Skeletal muscle tissue (tissue), 3 donors: ENCODE measurements at regions not wholly inside any gene's neighbourhood (a gene's known extent, or its start where the extent isn't known, plus 50 kb on each side); places are given as distances from the start of the nearest gene placed in this dataset.

Source experiments
- H3K27ac ChIP-seq: one replicate; pipeline ENCODE4 v1.7.0; 2013; ENCODE audit warnings: mild to moderate bottlenecking, low read depth, low read length, inconsistent platforms
- H3K27me3 ChIP-seq, 3 donors: one replicate each; pipeline ENCODE4 v1.7.0; 2013; ENCODE audit warnings: low read length in 3 of 3; ENCODE audit not compliant: control insufficient read depth in 3 of 3, insufficient read depth in 3 of 3
- H3K36me3 ChIP-seq, 3 donors: one replicate each; pipeline ENCODE4 v1.7.0; 2013; ENCODE audit warnings: low read length in 3 of 3; ENCODE audit not compliant: control insufficient read depth in 3 of 3, insufficient read depth in 3 of 3
- H3K4me1 ChIP-seq, 3 donors: one replicate each; pipeline ENCODE4 v1.7.0; 2013; ENCODE audit warnings: low read length in 3 of 3, mild to moderate bottlenecking in 3 of 3; ENCODE audit not compliant: control insufficient read depth in 3 of 3, insufficient read depth in 3 of 3
- H3K4me3 ChIP-seq, 3 donors: one replicate each; pipeline ENCODE4 v1.7.0; 2013; ENCODE audit warnings: low read length in 3 of 3
- H3K9ac ChIP-seq, 3 donors: one replicate each; pipeline ENCODE4 v1.7.0; 2013; ENCODE audit warnings: low read length in 3 of 3, mild to moderate bottlenecking in 3 of 3, moderate library complexity in 2 of 3, low read depth in 1 of 3
- H3K9me3 ChIP-seq, 3 donors: one replicate each; pipeline ENCODE4 v1.7.0; 2013; ENCODE audit warnings: low read length in 3 of 3; ENCODE audit not compliant: control insufficient read depth in 3 of 3
- donor health status: Osteomylitis.

GRCh38 chr9:12538842-12539579 lies 154.2 kb upstream of the TYRP1 start:
- no peak overlapping the region for H3K4me3 ChIP-seq
- H3K4me1 ChIP-seq = no peaks in the 10 kb centered on the region
- H3K27me3 ChIP-seq = no peaks in the 10 kb centered on the region
- H3K27ac ChIP-seq = no peak overlapping the region
- H3K9me3 ChIP-seq = no peaks in the 10 kb centered on the region
- no peaks in the 10 kb centered on the region for H3K36me3 ChIP-seq
- H3K9ac ChIP-seq = no peak overlapping the region

- Histone ChIP-seq H3K27me3 (no peaks in the 10 kb centered on the region), H3K4me3 (no peak overlapping the region), H3K4me1 (no peaks in the 10 kb centered on the region), H3K9ac (no peak overlapping the region), H3K27ac (no peak overlapping the region), H3K9me3 (no peaks in the 10 kb centered on the region), H3K36me3 (no peaks in the 10 kb centered on the region)
These were observed 153.6 kb upstream of the TYRP1 start for GRCh38 chr9:12539580-12539975.

GRCh38 chr9:12544700-12545099 lies 148.5 kb upstream of the TYRP1 start:
- Histone ChIP-seq H3K9me3 (no peaks in the 10 kb centered on the region), H3K4me3 (no peak overlapping the region), H3K36me3 (no peaks in the 10 kb centered on the region), H3K27me3 (no peaks in the 10 kb centered on the region), H3K27ac (no peak overlapping the region), H3K9ac (no peak overlapping the region), H3K4me1 (no peaks in the 10 kb centered on the region)

- no peaks in the 10 kb centered on the region for H3K4me1 ChIP-seq
- H3K36me3 ChIP-seq = no peaks in the 10 kb centered on the region
- no peak overlapping the region for H3K9ac ChIP-seq
- no peak overlapping the region for H3K4me3 ChIP-seq
- no peak overlapping the region for H3K27ac ChIP-seq
- no peaks in the 10 kb centered on the region for H3K9me3 ChIP-seq
- no peaks in the 10 kb centered on the region for H3K27me3 ChIP-seq
These were observed 138.5 kb upstream of the TYRP1 start for GRCh38 chr9:12554636-12555035.

- no peak overlapping the region for H3K9ac ChIP-seq
These were observed 126.6 kb upstream of the TYRP1 start for GRCh38 chr9:12566404-12567090.

GRCh38 chr9:12584656-12585522 lies 108.3 kb upstream of the TYRP1 start:
- Histone ChIP-seq H3K9me3 (no peaks in the 10 kb centered on the region), H3K9ac (no peak overlapping the region), H3K36me3 (no peaks in the 10 kb centered on the region), H3K27me3 (no peaks in the 10 kb centered on the region), H3K27ac (no peak overlapping the region), H3K4me1 (no peaks in the 10 kb centered on the region), H3K4me3 (no peak overlapping the region)

More at GRCh38 chr9:12566404-12567090, 126.6 kb upstream of the TYRP1 start:
- H3K27me3 ChIP-seq = no peaks in the 10 kb centered on the region
- no peaks in the 10 kb centered on the region for H3K4me1 ChIP-seq
- H3K27ac ChIP-seq = no peak overlapping the region
- no peaks in the 10 kb centered on the region for H3K36me3 ChIP-seq
- H3K4me3 ChIP-seq = no peak overlapping the region
- no peaks in the 10 kb centered on the region for H3K9me3 ChIP-seq

- H3K4me3 ChIP-seq = no peak overlapping the region
- H3K4me1 ChIP-seq = no peaks in the 10 kb centered on the region
- H3K9ac ChIP-seq = no peak overlapping the region
- H3K27ac ChIP-seq = no peak overlapping the region
- peaks cover 0 to 3% (median 0%) of the 10 kb centered on the region in 3 donors for H3K27me3 ChIP-seq
- H3K9me3 ChIP-seq = no peaks in the 10 kb centered on the region
- H3K36me3 ChIP-seq = no peaks in the 10 kb centered on the region
These were observed 97.8 kb upstream of the TYRP1 start for GRCh38 chr9:12595400-12595799.

GRCh38 chr9:12604164-12604821 lies 88.9 kb upstream of the TYRP1 start:
- H3K27ac ChIP-seq = no peak overlapping the region
- no peak overlapping the region for H3K9ac ChIP-seq
- H3K4me3 ChIP-seq = no peak overlapping the region
- peaks cover 0 to 4% (median 3%) of the 10 kb centered on the region in 3 donors for H3K4me1 ChIP-seq
- H3K9me3 ChIP-seq = no peaks in the 10 kb centered on the region
- H3K27me3 ChIP-seq = no peaks in the 10 kb centered on the region
- H3K36me3 ChIP-seq = no peaks in the 10 kb centered on the region

GRCh38 chr9:12612211-12612770 lies 80.9 kb upstream of the TYRP1 start:
- no peak overlapping the region for H3K9ac ChIP-seq
- no peak overlapping the region for H3K27ac ChIP-seq

More at GRCh38 chr9:12612211-12612770, 80.9 kb upstream of the TYRP1 start:
- no peaks in the 10 kb centered on the region for H3K36me3 ChIP-seq
- H3K4me1 ChIP-seq = no peaks in the 10 kb centered on the region
- no peaks in the 10 kb centered on the region for H3K27me3 ChIP-seq
- no peaks in the 10 kb centered on the region for H3K9me3 ChIP-seq
- no peak overlapping the region for H3K4me3 ChIP-seq
